ENCODE measurements at regions not wholly inside any gene's neighbourhood (a gene's known extent, or its start where the extent isn't known, plus 50 kb on each side); places are given as distances from the start of the nearest gene placed in this dataset.

DNA sequence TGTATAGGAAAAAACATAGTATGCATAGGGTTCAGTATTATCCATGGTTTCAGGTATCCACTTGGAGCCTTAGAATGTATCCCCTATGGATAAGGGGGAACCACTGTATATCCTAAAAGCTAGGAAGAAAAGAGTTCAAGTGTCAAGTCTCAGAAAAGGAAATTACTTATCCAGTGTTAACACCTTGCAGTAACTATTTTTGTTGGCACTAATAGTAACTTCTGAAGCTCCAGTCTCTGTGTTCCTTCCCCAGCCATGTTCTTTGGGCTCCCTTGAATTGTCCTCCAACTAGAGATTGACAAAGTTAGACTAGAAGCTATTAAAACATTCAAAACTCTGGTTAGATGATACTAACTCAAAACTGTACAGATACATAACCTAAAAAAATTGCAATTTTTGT, 370.8 kb downstream of the NFIB start:
- DNase-seq (ENCODE audit: extremely low read depth, low read depth): no peak
- TF ChIP-seq, protein P1, sequence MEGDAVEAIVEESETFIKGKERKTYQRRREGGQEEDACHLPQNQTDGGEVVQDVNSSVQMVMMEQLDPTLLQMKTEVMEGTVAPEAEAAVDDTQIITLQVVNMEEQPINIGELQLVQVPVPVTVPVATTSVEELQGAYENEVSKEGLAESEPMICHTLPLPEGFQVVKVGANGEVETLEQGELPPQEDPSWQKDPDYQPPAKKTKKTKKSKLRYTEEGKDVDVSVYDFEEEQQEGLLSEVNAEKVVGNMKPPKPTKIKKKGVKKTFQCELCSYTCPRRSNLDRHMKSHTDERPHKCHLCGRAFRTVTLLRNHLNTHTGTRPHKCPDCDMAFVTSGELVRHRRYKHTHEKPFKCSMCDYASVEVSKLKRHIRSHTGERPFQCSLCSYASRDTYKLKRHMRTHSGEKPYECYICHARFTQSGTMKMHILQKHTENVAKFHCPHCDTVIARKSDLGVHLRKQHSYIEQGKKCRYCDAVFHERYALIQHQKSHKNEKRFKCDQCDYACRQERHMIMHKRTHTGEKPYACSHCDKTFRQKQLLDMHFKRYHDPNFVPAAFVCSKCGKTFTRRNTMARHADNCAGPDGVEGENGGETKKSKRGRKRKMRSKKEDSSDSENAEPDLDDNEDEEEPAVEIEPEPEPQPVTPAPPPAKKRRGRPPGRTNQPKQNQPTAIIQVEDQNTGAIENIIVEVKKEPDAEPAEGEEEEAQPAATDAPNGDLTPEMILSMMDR (IDR thresholded peaks at IDR 0.05; ENCODE audit: low read depth, low read length): no peak

DNA sequence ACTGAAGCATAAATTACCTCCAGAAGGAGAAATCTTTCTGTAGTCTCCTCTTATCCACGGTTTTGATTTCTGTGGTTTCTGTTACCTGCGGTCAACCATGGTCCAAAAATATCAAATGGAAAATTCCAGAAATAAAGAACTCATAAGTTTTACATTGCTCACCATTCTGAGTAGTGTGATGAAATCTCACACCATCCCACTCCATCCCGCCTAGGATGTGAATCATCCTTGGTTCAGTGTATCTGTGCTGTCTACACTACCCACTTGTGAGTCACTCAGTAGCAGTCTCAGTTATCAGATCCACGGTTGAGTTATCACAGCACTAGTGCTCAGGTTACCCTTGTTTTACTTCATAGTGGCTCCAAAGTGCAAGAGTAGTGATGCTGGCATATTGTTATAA, 371.2 kb downstream of the NFIB start:
- TF ChIP-seq, protein P1 (IDR thresholded peaks at IDR 0.05; ENCODE audit: low read depth, low read length): no peak
- DNase-seq (ENCODE audit: extremely low read depth, low read depth): peak; percentile 77

DNA sequence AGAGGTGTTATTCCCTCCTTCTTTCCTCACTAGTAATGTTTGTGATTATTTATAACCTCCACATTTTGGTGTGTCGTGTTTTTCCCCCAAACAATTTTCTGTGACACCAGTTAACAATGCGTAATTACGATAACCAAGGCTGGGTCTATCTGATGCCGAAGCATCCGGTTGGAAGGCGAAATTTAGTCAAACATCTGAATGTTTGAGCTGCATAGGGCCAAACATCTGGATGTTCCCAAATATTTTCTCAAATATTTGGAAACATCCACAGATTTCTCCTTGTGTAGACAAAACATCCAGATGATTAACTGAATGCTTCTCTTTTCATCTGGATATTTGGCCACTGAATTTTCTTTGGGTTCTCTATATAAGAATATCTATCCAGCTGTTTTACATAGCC, 371.7 kb downstream of the NFIB start:
- DNase-seq (ENCODE audit: extremely low read depth, low read depth): no peak
- TF ChIP-seq, protein P1 (IDR thresholded peaks at IDR 0.05; ENCODE audit: low read depth, low read length): no peak

DNA sequence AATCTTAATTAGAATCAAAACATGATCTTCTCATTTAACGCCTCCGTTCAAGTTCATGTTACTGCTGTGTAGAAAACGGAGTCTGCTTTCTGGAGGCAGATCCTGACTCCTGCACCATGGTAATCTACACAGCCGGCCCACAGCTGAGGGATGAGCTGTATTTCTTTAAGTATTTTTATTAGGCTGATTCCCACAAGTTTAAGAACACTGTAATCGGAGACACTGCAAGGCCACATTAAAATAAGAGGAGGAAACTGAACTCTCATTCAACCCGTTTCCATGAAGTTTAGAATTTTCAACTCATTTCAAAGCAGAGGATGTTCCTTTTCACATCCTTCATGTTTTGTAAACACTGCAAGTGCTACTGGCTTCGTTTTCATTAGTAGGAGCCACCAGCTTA, 372.2 kb downstream of the NFIB start:
- TF ChIP-seq, protein P1 (IDR thresholded peaks at IDR 0.05; ENCODE audit: low read depth, low read length): no peak
- no peak for DNase-seq (ENCODE audit: extremely low read depth, low read depth)

DNA sequence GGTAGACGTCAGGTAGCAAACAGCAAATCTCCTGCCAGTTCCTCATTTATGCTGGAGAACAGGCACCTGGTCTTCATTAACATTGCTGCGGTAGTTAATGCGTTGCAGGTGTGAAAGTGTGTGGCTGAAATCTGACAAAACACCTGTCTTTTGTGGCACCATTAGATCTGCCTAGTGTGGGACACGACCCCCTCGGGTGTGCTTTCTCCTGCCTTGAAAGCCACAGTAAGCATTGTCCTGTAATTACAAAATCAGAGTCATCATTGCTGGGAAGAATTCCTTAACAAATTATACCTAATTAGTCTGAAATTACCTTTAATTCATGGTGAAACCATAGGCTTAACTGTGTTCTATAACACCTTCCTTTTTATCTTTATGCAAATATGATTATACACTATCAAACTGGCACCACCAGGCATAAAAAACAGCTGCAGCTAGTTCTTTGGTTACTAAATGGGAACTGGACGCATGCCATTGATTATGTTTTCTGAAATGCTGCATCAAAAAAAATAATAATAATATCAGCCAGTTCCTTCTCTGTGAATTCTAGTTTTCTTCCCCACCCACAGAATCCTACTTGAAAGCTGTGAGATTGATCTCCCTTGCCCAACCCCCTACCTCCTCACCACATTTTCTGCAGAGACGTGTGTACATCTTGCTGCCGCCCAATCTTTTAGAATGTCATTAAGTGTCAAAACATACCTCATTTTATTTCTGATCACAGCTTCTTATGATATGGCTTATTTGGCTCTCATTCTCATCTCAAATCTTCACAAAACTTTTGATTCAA, 374.0 kb downstream of the NFIB start:
- TF ChIP-seq, protein P1 (IDR thresholded peaks at IDR 0.05; ENCODE audit: low read depth, low read length): no peak

DNA sequence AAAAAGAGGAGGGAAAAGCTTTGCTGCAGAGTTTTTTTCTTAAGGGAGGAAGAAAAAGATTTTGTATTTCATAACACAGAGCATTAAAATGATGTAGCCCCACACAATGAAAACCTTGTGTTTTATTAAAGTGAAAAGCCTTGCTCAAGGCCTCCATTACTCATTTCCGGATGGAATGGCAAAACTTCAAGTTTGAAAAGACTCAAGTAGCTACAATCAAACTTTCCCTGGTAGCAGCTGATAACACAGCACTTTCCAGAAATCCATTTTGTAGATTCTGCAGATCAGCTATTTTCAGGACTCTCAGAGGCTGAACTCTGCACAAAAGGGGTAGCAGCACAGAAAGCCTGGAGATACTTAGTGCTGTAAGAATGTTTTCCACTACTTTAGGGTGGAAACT, 374.8 kb downstream of the NFIB start:
- TF ChIP-seq, protein P1 (IDR thresholded peaks at IDR 0.05; ENCODE audit: low read depth, low read length): no peak
- DNase-seq (ENCODE audit: extremely low read depth, low read depth): peak; percentile 42

More for the DNA sequence above, 374.0 kb downstream of the NFIB start:
- no peak for DNase-seq (ENCODE audit: extremely low read depth, low read depth)

DNA sequence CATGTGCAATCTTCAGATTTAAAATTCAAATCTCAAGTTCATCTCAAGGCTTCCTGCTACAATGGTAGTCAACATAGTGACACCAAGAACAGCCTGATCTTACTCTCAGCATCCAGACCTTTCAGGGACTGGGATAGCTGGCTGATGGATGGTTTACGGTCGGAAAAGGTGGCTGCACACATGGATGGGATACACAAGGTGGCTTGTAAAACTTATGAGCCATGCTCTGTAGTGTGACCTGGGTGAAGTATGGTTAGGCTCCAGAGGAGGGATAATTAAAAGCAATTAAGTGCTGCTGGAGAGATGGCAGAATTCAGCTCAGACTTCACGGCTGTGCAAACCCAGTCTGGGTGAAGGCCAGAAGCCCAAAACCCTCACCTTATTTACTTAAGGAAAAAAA, 379.5 kb downstream of the NFIB start:
- TF ChIP-seq, protein P1 (IDR thresholded peaks at IDR 0.05; ENCODE audit: low read depth, low read length): no peak
- DNase-seq (ENCODE audit: extremely low read depth, low read depth): no peak

Measured in AG09319 (cell line).